K562 (cell line): ENCODE measurements at regions not wholly inside any gene's neighbourhood (a gene's known extent, or its start where the extent isn't known, plus 50 kb on each side); places are given as distances from the start of the nearest gene placed in this dataset.

ENCODE experiments used
- ATAC-seq: fragments of 200-7000 bp; cut with Tn5 transposase; 3 replicates; pipeline ENCODE4 v1.9.1; 2020; ENCODE audit warnings: moderate library complexity
- BruUV-seq: library from RNA; stranded (reverse); fragments of 400-500 nt; replicated peaks from 2 replicates; lab custom pipeline; 2021; lab: Mats Ljungman, UMichigan
- CTCF ChIA-PET: fragments of 300-600 bp; formaldehyde crosslinking; extraction: SDS; loops from one replicate; lab custom pipeline; 2021; ENCODE audit warnings: low intra/inter-chr PET ratio; lab: Yijun Ruan, JAX
- POLR2A ChIA-PET: fragments of 300-600, 350-650 bp; sonication (Branson Sonifier 250); formaldehyde crosslinking; extraction: SDS; loops from one replicate; lab custom pipeline; 2021; ENCODE audit warnings: antibody characterized with exemption, inconsistent platforms; lab: Yijun Ruan, JAX
- DNase-seq, 4 experiments: peaks; one replicate each; pipeline versions ENCODE4 v3.0.0 to v3.0.0-alpha.2; 2011 to 2018; ENCODE audit warnings: low spot score in 3 of 4, mixed read lengths in 3 of 4; ENCODE audit errors: extremely low read depth in 1 of 4
- FAIRE-seq: peaks from 2 replicates; lab custom pipeline; 2011; peaks lifted over from hg19 to GRCh38; lab: Jason Lieb, UNC
- H2AFZ ChIP-seq: 2 replicates; pipeline ENCODE4 v1.6.0; 2011; ENCODE audit warnings: low read depth, low read length, control low read depth, inconsistent platforms
- H3K27ac ChIP-seq: fragments of 200-600 bp; 3 replicates; pipeline ENCODE4 v1.8.0; 2011; ENCODE audit warnings: low read depth, mild to moderate bottlenecking, control low read depth, inconsistent platforms, low read length, moderate library complexity, mixed read lengths; ENCODE audit errors: extremely low read depth
- H3K27me3 ChIP-seq, 2 experiments: fragments of 300-600 bp in 1 of 2; 2 replicates in 1 of 2; 3 replicates in 1 of 2; pipeline versions ENCODE4 v1.6.0 to v1.8.0; 2011; ENCODE audit warnings: inconsistent platforms in 2 of 2, low read length in 2 of 2, mild to moderate bottlenecking in 1 of 2, mixed read lengths in 1 of 2, moderate library complexity in 1 of 2; ENCODE audit not compliant: control insufficient read depth in 2 of 2, insufficient read depth in 2 of 2
- H3K36me3 ChIP-seq: fragments of 300-600 bp; 3 replicates; pipeline ENCODE4 v1.8.0; 2011; ENCODE audit warnings: mild to moderate bottlenecking, low read length, inconsistent platforms; ENCODE audit not compliant: control insufficient read depth, insufficient read depth
- H3K4me1 ChIP-seq, 2 experiments: fragments of 200-600 bp in 1 of 2; replicated peaks in 1 of 2; 2 replicates in 1 of 2; 3 replicates in 1 of 2; pipeline versions ENCODE4 v1.5.1 to v1.8.0; 2011; ENCODE audit warnings: inconsistent platforms in 2 of 2, low read length in 2 of 2, mild to moderate bottlenecking in 1 of 2, mixed read lengths in 1 of 2, moderate library complexity in 1 of 2; ENCODE audit not compliant: control insufficient read depth in 2 of 2, insufficient read depth in 2 of 2
- H3K4me2 ChIP-seq: 2 replicates; pipeline ENCODE4 v1.6.1; 2011; ENCODE audit warnings: low read length, control low read depth, inconsistent platforms, mixed read lengths; ENCODE audit not compliant: insufficient read depth
- H3K4me3 ChIP-seq: fragments of 200-600 bp; sonication (generic), shearing (Covaris generic); 2 replicates; pipeline ENCODE4 v1.5.1; 2016; ENCODE audit warnings: control low read depth, inconsistent platforms
- H3K79me2 ChIP-seq: fragments of 200-600 bp; 3 replicates; pipeline ENCODE4 v1.8.0; 2011; ENCODE audit warnings: low read length, inconsistent platforms; ENCODE audit not compliant: control insufficient read depth, insufficient read depth
- H3K9ac ChIP-seq, 2 experiments: 2 replicates each; pipeline versions ENCODE4 v1.6.0 to v1.6.1; 2011; ENCODE audit warnings: low read depth in 2 of 2, low read length in 2 of 2, control low read depth in 1 of 2, inconsistent platforms in 1 of 2, mild to moderate bottlenecking in 1 of 2, mixed read lengths in 1 of 2; ENCODE audit not compliant: insufficient read depth in 1 of 2
- H3K9me1 ChIP-seq: one replicate; pipeline ENCODE4 v1.6.0; 2011; ENCODE audit warnings: inconsistent platforms, mild to moderate bottlenecking, low read length, moderate library complexity; ENCODE audit not compliant: control insufficient read depth, insufficient read depth
- H3K9me3 ChIP-seq: replicated peaks from 2 replicates; pipeline ENCODE4 v1.5.1; 2011; ENCODE audit warnings: low read depth, low read length, inconsistent platforms; ENCODE audit not compliant: control insufficient read depth, insufficient read depth
- H4K20me1 ChIP-seq: replicated peaks from 2 replicates; pipeline ENCODE4 v1.6.1; 2011; ENCODE audit warnings: low read length, inconsistent platforms, mixed read lengths; ENCODE audit not compliant: control insufficient read depth, insufficient read depth
- EZH2 ChIP-seq: IDR thresholded peaks from 2 replicates; pipeline ENCODE4 v1.6.1; 2012; ENCODE audit warnings: low read depth, mild to moderate bottlenecking, inconsistent platforms, low read length, borderline replicate concordance
- GTF2E2 ChIP-seq: fragments of 200-800 bp; sonication (Bioruptor generic); IDR thresholded peaks from 2 replicates; pipeline ENCODE4 v1.6.1; 2016; ENCODE audit warnings: missing genetic modification characterization, missing compliant biosample characterization
- MTA2 ChIP-seq: fragments of 450-650 bp; IDR thresholded peaks from 2 replicates; pipeline ENCODE4 v1.6.1; 2016; ENCODE audit warnings: low read depth
- NFIX ChIP-seq: fragments of 250-450 bp; sonication (Bioruptor Pico); IDR thresholded peaks from 2 replicates; pipeline ENCODE4 v1.4.0; 2020; ENCODE audit warnings: low read depth, mild to moderate bottlenecking, moderate library complexity
- NFRKB ChIP-seq: fragments of 450-650 bp; IDR thresholded peaks from 2 replicates; pipeline ENCODE4 v1.6.1; 2016; ENCODE audit warnings: low read depth
- NONO ChIP-seq, 2 experiments: fragments of 200-400 bp in 1 of 2; fragments of 450-650 bp in 1 of 2; formaldehyde crosslinking in 1 of 2; IDR thresholded peaks; 2 replicates each; pipeline ENCODE4 v1.6.1; 2017; ENCODE audit warnings: low read depth in 2 of 2, mild to moderate bottlenecking in 2 of 2, moderate library complexity in 2 of 2, low read length in 1 of 2
- POLR2AphosphoS2 ChIP-seq: IDR thresholded peaks from 2 replicates; pipeline ENCODE4 v1.6.1; 2012; ENCODE audit warnings: low read length, improper control_type of control experiment
- POLR2H ChIP-seq: IDR thresholded peaks from 2 replicates; pipeline ENCODE4 v1.6.1; 2016; ENCODE audit warnings: missing genetic modification characterization, low read depth, mild to moderate bottlenecking, control low read depth, missing compliant biosample characterization, moderate library complexity
- WGBS: fragments of 100-300 bp; shearing (Covaris generic); methylation state at CpG from one replicate; pipeline ENCODE4 v1.1.6; 2016; ENCODE audit warnings: low coverage, mixed read lengths; ENCODE audit not compliant: insufficient coverage; ENCODE audit errors: missing lambda C conversion rate; 5-methylcytosine and 5-hydroxymethylcytosine counted together
- in situ Hi-C: fragments of 300-500 bp; cut with MboI; formaldehyde crosslinking; loops from 4 replicates; pipeline ENCODE4 v1.15.0; 2018; ENCODE audit warnings: inconsistent platforms, mixed read lengths
- intact Hi-C: fragments of 100-400 bp; cut with micrococcal nuclease; formaldehyde crosslinking; loops from 2 replicates; pipeline ENCODE4 v1.14.2; 2022
- TF ChIP-seq, protein P1 (sequence below): fragments of 250-450 bp; sonication (Bioruptor Pico); IDR thresholded peaks from 2 replicates; pipeline ENCODE4 v1.4.0; 2020; ENCODE audit warnings: mild to moderate bottlenecking, moderate library complexity

DNA sequence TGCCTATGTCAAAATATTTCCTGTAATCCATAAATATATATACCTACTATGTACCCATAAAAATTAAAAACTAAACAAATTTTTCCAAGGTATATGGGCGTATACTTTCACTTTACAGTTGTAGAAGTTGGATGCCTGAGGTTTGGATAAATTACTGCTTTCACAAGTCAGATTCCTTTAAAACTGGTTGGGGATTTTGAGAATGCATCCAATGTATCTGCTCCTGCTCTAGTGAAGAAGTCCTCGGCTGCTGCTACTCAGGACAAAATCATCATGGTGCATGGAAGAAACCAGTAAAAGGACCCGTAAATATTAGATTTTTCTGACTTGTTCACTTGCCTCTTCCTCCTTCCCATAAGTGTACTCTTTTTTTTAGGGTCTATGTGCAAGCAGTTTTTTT, 841.1 kb downstream of the USP25 start:
- BruUV-seq: no TSS peak
- FAIRE-seq (no peak), ATAC-seq (no peak), DNase-seq (no peak)
- no peaks in the 10 kb centered on the region for H4K20me1 ChIP-seq
- no peaks in the 10 kb centered on the region for H3K79me2 ChIP-seq
- no peaks in the 10 kb centered on the region for H3K4me1 ChIP-seq
- H3K9me1 ChIP-seq: no peaks in the 10 kb centered on the region
- no peaks in the 10 kb centered on the region for H3K36me3 ChIP-seq
- no peak overlapping the region for H3K4me3 ChIP-seq
- H3K27ac ChIP-seq: no peak overlapping the region
- ChIA-PET CTCF (no interaction called here), POLR2A (no interaction called here)
- H2AFZ ChIP-seq: no peak overlapping the region
- H3K4me2 ChIP-seq: no peak overlapping the region
- no peaks in the 10 kb centered on the region for H3K9me3 ChIP-seq
- TF ChIP-seq NFRKB (no peak), POLR2H (tag) (no peak), NONO (IDR thresholded peaks at IDR 0.05; ENCODE audit: low read depth in 2 of 2, low read length in 1 of 2) (no peak), POLR2AphosphoS2 (no peak), MTA2 (no peak), NFIX (CRISPR knock-in tag) (no peak), EZH2 (no peak), GTF2E2 (tag) (no peak)
- TF ChIP-seq, protein P1, sequence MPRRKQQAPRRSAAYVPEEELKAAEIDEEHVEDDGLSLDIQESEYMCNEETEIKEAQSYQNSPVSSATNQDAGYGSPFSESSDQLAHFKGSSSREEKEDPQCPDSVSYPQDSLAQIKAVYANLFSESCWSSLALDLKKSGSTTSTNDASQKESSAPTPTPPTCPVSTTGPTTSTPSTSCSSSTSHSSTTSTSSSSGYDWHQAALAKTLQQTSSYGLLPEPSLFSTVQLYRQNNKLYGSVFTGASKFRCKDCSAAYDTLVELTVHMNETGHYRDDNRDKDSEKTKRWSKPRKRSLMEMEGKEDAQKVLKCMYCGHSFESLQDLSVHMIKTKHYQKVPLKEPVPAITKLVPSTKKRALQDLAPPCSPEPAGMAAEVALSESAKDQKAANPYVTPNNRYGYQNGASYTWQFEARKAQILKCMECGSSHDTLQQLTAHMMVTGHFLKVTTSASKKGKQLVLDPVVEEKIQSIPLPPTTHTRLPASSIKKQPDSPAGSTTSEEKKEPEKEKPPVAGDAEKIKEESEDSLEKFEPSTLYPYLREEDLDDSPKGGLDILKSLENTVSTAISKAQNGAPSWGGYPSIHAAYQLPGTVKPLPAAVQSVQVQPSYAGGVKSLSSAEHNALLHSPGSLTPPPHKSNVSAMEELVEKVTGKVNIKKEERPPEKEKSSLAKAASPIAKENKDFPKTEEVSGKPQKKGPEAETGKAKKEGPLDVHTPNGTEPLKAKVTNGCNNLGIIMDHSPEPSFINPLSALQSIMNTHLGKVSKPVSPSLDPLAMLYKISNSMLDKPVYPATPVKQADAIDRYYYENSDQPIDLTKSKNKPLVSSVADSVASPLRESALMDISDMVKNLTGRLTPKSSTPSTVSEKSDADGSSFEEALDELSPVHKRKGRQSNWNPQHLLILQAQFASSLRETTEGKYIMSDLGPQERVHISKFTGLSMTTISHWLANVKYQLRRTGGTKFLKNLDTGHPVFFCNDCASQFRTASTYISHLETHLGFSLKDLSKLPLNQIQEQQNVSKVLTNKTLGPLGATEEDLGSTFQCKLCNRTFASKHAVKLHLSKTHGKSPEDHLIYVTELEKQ (CRISPR knock-in tag): no peak
- in situ Hi-C loops: no loop called here
- H3K9ac ChIP-seq: no peak overlapping the region
- intact Hi-C loops: no loop called here
- H3K27me3 ChIP-seq: no peaks in the 10 kb centered on the region
- 0% methylated on average over 3 of the region's 3 CpGs for WGBS
